Endothelial cell of umbilical vein (primary cell): ENCODE measurements at regions not wholly inside any gene's neighbourhood (a gene's known extent, or its start where the extent isn't known, plus 50 kb on each side); places are given as distances from the start of the nearest gene placed in this dataset.

Experiments
- CTCF ChIP-seq, 2 donors: IDR thresholded peaks; 1 replicate in 1 of 2; 2 replicates in 1 of 2; pipeline ENCODE4 v1.5.1; 2011; ENCODE audit warnings: low read length in 2 of 2, mild to moderate bottlenecking in 2 of 2, moderate library complexity in 2 of 2, control low read depth in 1 of 2, inconsistent platforms in 1 of 2, low read depth in 1 of 2; ENCODE audit not compliant: insufficient read depth in 1 of 2; ENCODE audit errors: extremely low read depth in 1 of 2
- GATA2 ChIP-seq: IDR thresholded peaks from 2 replicates; pipeline ENCODE4 v1.7.0; 2011; ENCODE audit warnings: low read depth, mild to moderate bottlenecking, moderate library complexity, mixed read lengths, low read length; ENCODE audit not compliant: insufficient read length, insufficient read depth
- MAX ChIP-seq: IDR thresholded peaks from 2 replicates; pipeline ENCODE4 v1.6.1; 2011; ENCODE audit not compliant: insufficient read depth, insufficient read length
- POLR2A ChIP-seq: IDR thresholded peaks from 2 replicates; pipeline ENCODE4 v1.6.1; 2012; ENCODE audit warnings: low read depth, mild to moderate bottlenecking, control low read depth, low read length
- POLR2AphosphoS5 ChIP-seq: IDR thresholded peaks from 2 replicates; pipeline ENCODE4 v1.6.1; 2012; ENCODE audit warnings: low read depth, mild to moderate bottlenecking, control low read depth, low read length, moderate library complexity; ENCODE audit not compliant: insufficient read depth

- TF ChIP-seq CTCF (IDR thresholded peaks at IDR 0.05; ENCODE audit: extremely low read depth in 1 of 2, insufficient read depth in 1 of 2, low read depth in 1 of 2, low read length in 2 of 2) (no peak), POLR2A (no peak), POLR2AphosphoS5 (no peak), GATA2 (no peak), MAX (no peak)
Measured at GRCh38 chr13:105805892-105806627, 729.4 kb downstream of the EFNB2 start.
